GM23338 (cell line): ENCODE measurements at regions not wholly inside any gene's neighbourhood (a gene's known extent, or its start where the extent isn't known, plus 50 kb on each side); places are given as distances from the start of the nearest gene placed in this dataset.

Source experiments
- CTCF ChIP-seq, 2 experiments: fragments of 200-600 bp in 1 of 2; sonication (generic) in 1 of 2; conservative IDR thresholded peaks; 2 replicates each; pipeline versions ENCODE4 v1.5.1 to v1.6.1; 2016 to 2017; ENCODE audit warnings: antibody characterized with exemption in 2 of 2, low read depth in 2 of 2, mild to moderate bottlenecking in 2 of 2, moderate library complexity in 1 of 2
- EZH2phosphoT487 ChIP-seq: fragments of 200-600 bp; sonication (generic); IDR thresholded peaks from one replicate; pipeline ENCODE4 v1.8.1; 2018; ENCODE audit warnings: antibody characterized with exemption; ENCODE audit not compliant: unreplicated experiment

GRCh38 chr4:164116286-164116685, 621.8 kb downstream of the TMA16 start:
- TF ChIP-seq CTCF (conservative IDR thresholded peaks at IDR 0.05; ENCODE audit: low read depth in 2 of 2) (no peak), EZH2phosphoT487 (no peak)
